ENCODE measurements at regions not wholly inside any gene's neighbourhood (a gene's known extent, or its start where the extent isn't known, plus 50 kb on each side); places are given as distances from the start of the nearest gene placed in this dataset.

GRCh38 chr2:129915303-129915840 is 64.1 kb upstream of the RAB6C start:
- DNase-seq (ENCODE audit: low read depth in 1 of 2, low spot score in 1 of 2): no peak
- H3K4me3 ChIP-seq (replicated peaks; ENCODE audit: insufficient read depth, low read length): no peak overlapping the region
- TF ChIP-seq REST (IDR thresholded peaks at IDR 0.05; ENCODE audit: insufficient replicate concordance, low read depth) (no peak), POLR2AphosphoS5 (IDR thresholded peaks at IDR 0.05; ENCODE audit: low read depth) (no peak), SPI1 (IDR thresholded peaks at IDR 0.05; ENCODE audit: borderline replicate concordance, low read depth) (no peak), CTCF (IDR thresholded peaks at IDR 0.05; ENCODE audit: insufficient read depth, low read length) (no peak), GABPA (IDR thresholded peaks at IDR 0.05; ENCODE audit: low read depth) (no peak)
- no peak overlapping the region for H3K27ac ChIP-seq (replicated peaks)
- H3K27me3 ChIP-seq (ENCODE audit: insufficient read depth, poor library complexity, severe bottlenecking): no peaks in the 10 kb centered on the region

- DNase-seq (ENCODE audit: low read depth in 1 of 2, low spot score in 1 of 2): no peak
- TF ChIP-seq REST (IDR thresholded peaks at IDR 0.05; ENCODE audit: insufficient replicate concordance, low read depth): no peak
- no peak for TF ChIP-seq CTCF (IDR thresholded peaks at IDR 0.05; ENCODE audit: insufficient read depth, low read length)
- no peak for TF ChIP-seq POLR2AphosphoS5 (IDR thresholded peaks at IDR 0.05; ENCODE audit: low read depth)
- no peak for TF ChIP-seq SPI1 (IDR thresholded peaks at IDR 0.05; ENCODE audit: borderline replicate concordance, low read depth)
- TF ChIP-seq GABPA (IDR thresholded peaks at IDR 0.05; ENCODE audit: low read depth): no peak
- no peaks in the 10 kb centered on the region for H3K27me3 ChIP-seq (ENCODE audit: insufficient read depth, poor library complexity, severe bottlenecking)
- H3K27ac ChIP-seq (replicated peaks): no peak overlapping the region
- H3K4me3 ChIP-seq (replicated peaks; ENCODE audit: insufficient read depth, low read length): no peak overlapping the region
Observed at GRCh38 chr2:129918604-129919003, 60.9 kb upstream of the RAB6C start.

- DNase-seq (ENCODE audit: low read depth in 1 of 2, low spot score in 1 of 2): no peak
- no peaks in the 10 kb centered on the region for H3K27me3 ChIP-seq (ENCODE audit: insufficient read depth, poor library complexity, severe bottlenecking)
- H3K27ac ChIP-seq (replicated peaks): no peak overlapping the region
- TF ChIP-seq REST (IDR thresholded peaks at IDR 0.05; ENCODE audit: insufficient replicate concordance, low read depth) (no peak), GABPA (IDR thresholded peaks at IDR 0.05; ENCODE audit: low read depth) (no peak), SPI1 (IDR thresholded peaks at IDR 0.05; ENCODE audit: borderline replicate concordance, low read depth) (no peak), POLR2AphosphoS5 (IDR thresholded peaks at IDR 0.05; ENCODE audit: low read depth) (no peak), CTCF (IDR thresholded peaks at IDR 0.05; ENCODE audit: insufficient read depth, low read length) (no peak)
- no peak overlapping the region for H3K4me3 ChIP-seq (replicated peaks; ENCODE audit: insufficient read depth, low read length)
Observed at GRCh38 chr2:129922571-129923264, 56.7 kb upstream of the RAB6C start.

Measured in HL-60 (cell line).